Fibroblast of the aortic adventitia (primary cell): ENCODE measurements at regions not wholly inside any gene's neighbourhood (a gene's known extent, or its start where the extent isn't known, plus 50 kb on each side); places are given as distances from the start of the nearest gene placed in this dataset.
"Not testable (repeated sequence)": the region's sequence is repeated elsewhere in the genome, so short reads cannot be mapped to it uniquely, and the experiment has no call there.

Experiments used
- DNase-seq: peaks from one replicate; pipeline ENCODE4 v3.0.0-alpha.2; 2010; ENCODE audit warnings: low read depth
- H3K4me3 ChIP-seq: 2 replicates; pipeline ENCODE4 v1.5.1; 2011; ENCODE audit warnings: low read depth, mild to moderate bottlenecking, control low read depth, low read length, moderate library complexity
- TF ChIP-seq, protein P1 (sequence below): IDR thresholded peaks from 2 replicates; pipeline ENCODE4 v1.5.1; 2011; ENCODE audit warnings: mild to moderate bottlenecking, low read length, control low read depth, inconsistent platforms; ENCODE audit not compliant: insufficient read depth

- TF ChIP-seq, protein P1, sequence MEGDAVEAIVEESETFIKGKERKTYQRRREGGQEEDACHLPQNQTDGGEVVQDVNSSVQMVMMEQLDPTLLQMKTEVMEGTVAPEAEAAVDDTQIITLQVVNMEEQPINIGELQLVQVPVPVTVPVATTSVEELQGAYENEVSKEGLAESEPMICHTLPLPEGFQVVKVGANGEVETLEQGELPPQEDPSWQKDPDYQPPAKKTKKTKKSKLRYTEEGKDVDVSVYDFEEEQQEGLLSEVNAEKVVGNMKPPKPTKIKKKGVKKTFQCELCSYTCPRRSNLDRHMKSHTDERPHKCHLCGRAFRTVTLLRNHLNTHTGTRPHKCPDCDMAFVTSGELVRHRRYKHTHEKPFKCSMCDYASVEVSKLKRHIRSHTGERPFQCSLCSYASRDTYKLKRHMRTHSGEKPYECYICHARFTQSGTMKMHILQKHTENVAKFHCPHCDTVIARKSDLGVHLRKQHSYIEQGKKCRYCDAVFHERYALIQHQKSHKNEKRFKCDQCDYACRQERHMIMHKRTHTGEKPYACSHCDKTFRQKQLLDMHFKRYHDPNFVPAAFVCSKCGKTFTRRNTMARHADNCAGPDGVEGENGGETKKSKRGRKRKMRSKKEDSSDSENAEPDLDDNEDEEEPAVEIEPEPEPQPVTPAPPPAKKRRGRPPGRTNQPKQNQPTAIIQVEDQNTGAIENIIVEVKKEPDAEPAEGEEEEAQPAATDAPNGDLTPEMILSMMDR: no peak
- H3K4me3 ChIP-seq: no peak overlapping the region
- DNase-seq: no peak
These were observed 140.7 kb upstream of the PTBP2 start for GRCh38 chr1:96580920-96581319.

- TF ChIP-seq, protein P1: no peak
- no peak overlapping the region for H3K4me3 ChIP-seq
- DNase-seq: no peak
These were observed 139.8 kb upstream of the PTBP2 start for GRCh38 chr1:96581772-96582171.

DNA sequence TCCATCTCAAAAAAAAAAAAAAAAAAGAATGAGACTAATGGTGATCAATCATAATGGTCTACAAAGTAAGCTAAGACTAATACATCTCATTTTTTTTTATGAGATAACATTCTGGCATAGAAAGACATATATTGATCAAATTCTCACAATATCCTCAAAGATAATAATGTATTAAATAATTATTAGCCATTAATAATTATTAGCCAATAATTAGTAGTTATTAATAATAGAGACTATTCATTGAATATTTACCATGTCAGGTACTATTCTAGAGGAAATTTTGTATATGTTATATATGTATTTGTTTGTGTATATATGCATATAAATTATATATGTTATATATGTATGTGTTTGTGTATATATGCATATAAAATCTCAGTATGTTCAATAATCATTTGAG is 137.7 kb upstream of the PTBP2 start:
- no peak overlapping the region for H3K4me3 ChIP-seq
- TF ChIP-seq, protein P1: no peak
- no peak for DNase-seq

DNA sequence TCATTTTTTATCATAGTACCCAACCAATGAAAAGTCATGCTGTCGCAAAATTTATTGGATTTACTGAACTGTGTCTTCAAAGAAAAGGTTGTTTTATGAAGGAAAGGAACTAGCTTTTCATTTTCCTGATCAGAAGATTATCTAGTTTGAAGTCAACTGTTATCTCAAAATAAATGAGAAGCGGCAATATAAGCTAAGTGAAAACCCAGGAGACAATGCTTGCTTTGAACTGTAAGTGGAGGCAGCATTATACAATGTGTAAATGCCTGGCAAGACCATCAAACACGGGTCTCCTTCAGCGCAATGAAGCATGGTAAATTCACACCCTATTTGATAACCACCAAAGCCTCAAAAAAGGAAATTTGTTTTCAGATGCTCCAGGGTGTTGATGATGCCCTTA is 134.4 kb upstream of the PTBP2 start:
- TF ChIP-seq, protein P1: no peak
- no peak overlapping the region for H3K4me3 ChIP-seq
- no peak for DNase-seq

DNA sequence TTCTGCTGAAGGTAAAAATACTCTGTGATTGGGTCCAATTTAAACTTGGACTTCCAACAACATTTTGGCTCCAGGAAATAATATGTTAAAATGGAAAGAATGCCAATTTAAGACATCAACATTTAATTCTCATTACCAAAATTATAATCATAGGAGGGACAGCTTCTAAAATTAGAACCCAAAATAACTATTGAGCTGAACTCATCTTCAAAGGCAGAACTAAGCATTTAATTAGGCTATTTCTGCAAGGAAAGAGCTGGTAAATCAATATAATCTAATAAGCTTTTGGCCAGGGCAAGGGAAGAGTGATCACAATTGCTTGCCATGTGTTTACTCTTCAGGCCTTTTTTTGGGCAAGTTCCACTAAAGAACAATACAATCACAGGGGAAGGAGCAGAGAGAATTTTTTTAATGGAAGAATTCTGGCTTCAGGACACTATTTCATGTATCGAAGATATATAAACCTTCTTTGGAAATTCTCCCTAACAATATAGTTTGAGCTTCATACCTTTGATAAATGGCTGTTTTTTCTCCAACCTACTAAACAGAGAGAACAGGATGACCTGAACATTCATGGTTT is 133.1 kb upstream of the PTBP2 start:
- TF ChIP-seq, protein P1: no peak
- no peak overlapping the region for H3K4me3 ChIP-seq
- DNase-seq: peak; percentile 2

- H3K4me3 ChIP-seq, DNase-seq: not testable (repeated sequence)
These were observed 126.1 kb upstream of the PTBP2 start for GRCh38 chr1:96595530-96595929.

GRCh38 chr1:96596226-96596922 is 125.2 kb upstream of the PTBP2 start:
- no peak overlapping the region for H3K4me3 ChIP-seq
- DNase-seq: peak; percentile 10
- TF ChIP-seq, protein P1: peak; percentile 56
